Fibroblast of lung (primary cell): ENCODE measurements at regions not wholly inside any gene's neighbourhood (a gene's known extent, or its start where the extent isn't known, plus 50 kb on each side); places are given as distances from the start of the nearest gene placed in this dataset.

ENCODE experiments used
- CTCF ChIP-seq, 2 donors: IDR thresholded peaks in 1 of 2; conservative IDR thresholded peaks in 1 of 2; 1 replicate in 1 of 2; 2 replicates in 1 of 2; pipeline ENCODE4 v1.5.1; 2011 to 2012; ENCODE audit warnings: low read length in 2 of 2, control low read depth in 1 of 2, inconsistent platforms in 1 of 2, low read depth in 1 of 2, mild to moderate bottlenecking in 1 of 2
- EZH2 ChIP-seq: IDR thresholded peaks from 2 replicates; pipeline ENCODE4 v1.5.1; 2012; ENCODE audit warnings: low read length, control low read depth, mild to moderate bottlenecking; ENCODE audit errors: missing control alignments

GRCh38 chr9:11431490-11431889 lies 818.7 kb upstream of the PTPRD start:
- no peak for TF ChIP-seq CTCF (conservative IDR thresholded peaks at IDR 0.05 in 1 of 2, IDR thresholded peaks at IDR 0.05 in 1 of 2; ENCODE audit: low read depth in 1 of 2, low read length in 2 of 2)
- no peak for TF ChIP-seq EZH2
